ENCODE measurements at regions not wholly inside any gene's neighbourhood (a gene's known extent, or its start where the extent isn't known, plus 50 kb on each side); places are given as distances from the start of the nearest gene placed in this dataset.

DNA sequence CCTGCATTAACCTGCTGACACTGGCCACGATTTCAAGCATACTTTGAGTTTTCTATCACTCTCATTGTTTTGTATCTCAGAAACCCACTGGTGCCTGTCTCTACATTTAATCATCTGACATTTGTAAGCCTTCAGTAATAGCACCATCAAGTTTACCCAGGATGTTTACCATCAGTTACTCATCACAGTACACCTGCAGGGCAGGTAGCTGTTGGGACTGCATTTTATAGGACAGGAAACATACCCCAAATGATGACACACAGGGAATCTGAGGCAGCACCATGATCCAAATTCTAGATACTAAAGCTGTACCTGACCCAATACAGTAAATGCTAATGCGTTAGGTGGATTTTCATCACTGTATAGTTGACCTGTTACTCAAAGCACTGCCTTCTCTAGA, 114.2 kb downstream of the FEM1C start:
- Histone ChIP-seq H3K4me3 (ENCODE audit: low read depth, low read length) (no peak overlapping the region), H3K9me3 (ENCODE audit: severe bottlenecking) (no peaks in the 10 kb centered on the region), H3K27ac (no peak overlapping the region), H3K27me3 (ENCODE audit: insufficient read depth, low read depth, severe bottlenecking) (no peaks in the 10 kb centered on the region), H3K36me3 (no peaks in the 10 kb centered on the region)
- TF ChIP-seq, protein P1, sequence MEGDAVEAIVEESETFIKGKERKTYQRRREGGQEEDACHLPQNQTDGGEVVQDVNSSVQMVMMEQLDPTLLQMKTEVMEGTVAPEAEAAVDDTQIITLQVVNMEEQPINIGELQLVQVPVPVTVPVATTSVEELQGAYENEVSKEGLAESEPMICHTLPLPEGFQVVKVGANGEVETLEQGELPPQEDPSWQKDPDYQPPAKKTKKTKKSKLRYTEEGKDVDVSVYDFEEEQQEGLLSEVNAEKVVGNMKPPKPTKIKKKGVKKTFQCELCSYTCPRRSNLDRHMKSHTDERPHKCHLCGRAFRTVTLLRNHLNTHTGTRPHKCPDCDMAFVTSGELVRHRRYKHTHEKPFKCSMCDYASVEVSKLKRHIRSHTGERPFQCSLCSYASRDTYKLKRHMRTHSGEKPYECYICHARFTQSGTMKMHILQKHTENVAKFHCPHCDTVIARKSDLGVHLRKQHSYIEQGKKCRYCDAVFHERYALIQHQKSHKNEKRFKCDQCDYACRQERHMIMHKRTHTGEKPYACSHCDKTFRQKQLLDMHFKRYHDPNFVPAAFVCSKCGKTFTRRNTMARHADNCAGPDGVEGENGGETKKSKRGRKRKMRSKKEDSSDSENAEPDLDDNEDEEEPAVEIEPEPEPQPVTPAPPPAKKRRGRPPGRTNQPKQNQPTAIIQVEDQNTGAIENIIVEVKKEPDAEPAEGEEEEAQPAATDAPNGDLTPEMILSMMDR (IDR thresholded peaks at IDR 0.05; ENCODE audit: low read depth, low read length) = no peak
- DNase-seq = no peak

DNA sequence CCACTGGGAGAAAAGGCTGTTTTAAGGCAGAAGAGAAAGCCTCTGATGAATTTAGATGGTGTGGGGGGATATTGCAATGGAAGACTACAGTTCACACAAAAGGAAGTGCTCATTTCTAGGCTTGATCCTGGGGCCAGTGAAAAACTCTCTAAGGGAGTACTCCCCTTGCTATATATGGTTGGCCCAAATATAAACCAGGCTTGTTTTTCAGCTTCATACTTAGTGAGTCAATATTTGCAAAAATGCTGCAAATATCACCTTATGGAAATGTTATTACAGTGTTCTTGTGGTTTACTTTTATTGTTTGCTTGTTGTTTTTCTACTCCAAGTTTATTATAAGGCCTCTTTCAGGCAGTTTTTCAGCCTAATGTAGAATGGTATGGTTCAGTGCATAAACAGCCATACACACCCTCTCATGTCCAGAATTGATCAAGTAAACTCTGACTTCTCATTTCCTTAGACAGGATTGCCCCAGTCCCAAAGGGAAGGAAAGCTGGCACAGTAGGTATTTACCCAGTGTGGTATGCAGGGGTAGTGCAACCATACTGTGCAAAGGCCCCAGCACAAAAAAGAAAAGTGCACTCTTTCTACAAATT, 115.1 kb downstream of the FEM1C start:
- H3K4me3 ChIP-seq (ENCODE audit: low read depth, low read length) = no peak overlapping the region
- no peaks in the 10 kb centered on the region for H3K9me3 ChIP-seq (ENCODE audit: severe bottlenecking)
- no peak for DNase-seq
- TF ChIP-seq, protein P1 (IDR thresholded peaks at IDR 0.05; ENCODE audit: low read depth, low read length) = no peak
- H3K27me3 ChIP-seq (ENCODE audit: insufficient read depth, low read depth, severe bottlenecking) = no peaks in the 10 kb centered on the region
- no peaks in the 10 kb centered on the region for H3K36me3 ChIP-seq
- H3K27ac ChIP-seq = no peak overlapping the region

DNA sequence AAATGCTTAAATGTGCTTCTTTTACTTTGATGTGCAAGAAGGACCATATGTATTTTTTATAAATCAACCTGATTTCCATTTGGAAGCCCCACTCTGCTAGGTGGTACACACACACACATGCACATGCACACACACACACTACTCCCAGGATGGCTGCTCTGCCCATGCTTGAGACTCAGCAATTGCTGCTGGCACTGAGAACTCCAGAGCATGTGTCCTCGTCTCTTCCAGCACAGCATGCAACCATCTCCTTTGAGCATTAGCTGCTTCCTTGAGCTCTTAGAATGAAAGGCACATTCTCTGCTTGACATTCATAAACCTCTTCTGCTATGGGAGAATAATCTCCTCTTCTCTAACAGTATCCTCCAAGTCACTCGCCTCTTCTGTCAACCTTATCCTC, 115.9 kb downstream of the FEM1C start:
- H3K27ac ChIP-seq = no peak overlapping the region
- no peaks in the 10 kb centered on the region for H3K36me3 ChIP-seq
- TF ChIP-seq, protein P1 (IDR thresholded peaks at IDR 0.05; ENCODE audit: low read depth, low read length) = no peak
- no peaks in the 10 kb centered on the region for H3K9me3 ChIP-seq (ENCODE audit: severe bottlenecking)
- no peak overlapping the region for H3K4me3 ChIP-seq (ENCODE audit: low read depth, low read length)
- DNase-seq = no peak
- H3K27me3 ChIP-seq (ENCODE audit: insufficient read depth, low read depth, severe bottlenecking) = no peaks in the 10 kb centered on the region

DNA sequence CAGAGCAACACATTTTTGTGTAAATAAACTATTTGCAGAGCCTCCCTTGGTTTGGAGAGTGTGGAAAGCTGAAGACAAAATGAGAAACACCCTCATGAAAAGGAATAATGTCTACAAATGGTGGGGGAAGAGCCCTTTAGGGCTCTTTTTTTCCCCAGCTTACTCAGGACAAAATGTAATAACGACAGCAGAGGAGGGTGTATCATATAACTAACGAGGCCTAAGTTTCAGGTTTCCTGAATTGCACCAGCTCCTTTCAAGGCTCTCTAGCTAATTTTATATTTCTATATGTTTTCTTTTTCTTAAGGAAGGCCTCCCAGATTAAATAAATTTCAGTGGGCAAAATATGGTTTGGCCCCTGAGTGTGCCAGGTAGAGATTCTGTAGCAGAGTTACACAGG, 116.3 kb downstream of the FEM1C start:
- TF ChIP-seq, protein P1 (IDR thresholded peaks at IDR 0.05; ENCODE audit: low read depth, low read length) = no peak
- DNase-seq = no peak
- Histone ChIP-seq H3K27me3 (ENCODE audit: insufficient read depth, low read depth, severe bottlenecking) (no peaks in the 10 kb centered on the region), H3K36me3 (no peaks in the 10 kb centered on the region), H3K9me3 (ENCODE audit: severe bottlenecking) (no peaks in the 10 kb centered on the region), H3K27ac (no peak overlapping the region), H3K4me3 (ENCODE audit: low read depth, low read length) (no peak overlapping the region)

DNA sequence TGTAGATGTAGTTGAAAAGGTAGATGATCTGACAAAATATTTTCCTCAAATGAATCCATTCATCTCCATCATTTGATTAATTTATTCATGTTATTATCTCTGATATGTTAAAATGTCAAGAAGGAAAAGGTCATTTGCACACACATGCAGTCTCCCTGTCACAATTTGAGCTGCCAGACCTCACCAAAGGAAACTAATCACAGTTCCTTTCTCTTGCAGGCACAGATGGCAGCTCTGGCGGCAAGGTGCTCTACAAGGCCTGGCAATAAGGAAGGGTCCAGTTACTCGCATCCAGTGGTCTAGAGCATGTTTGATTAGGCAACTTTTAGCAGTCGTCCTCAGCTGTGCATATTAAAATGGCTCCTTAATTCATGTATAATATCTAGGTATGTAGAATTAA, 120.1 kb downstream of the FEM1C start:
- H3K27ac ChIP-seq = no peak overlapping the region
- TF ChIP-seq, protein P1 (IDR thresholded peaks at IDR 0.05; ENCODE audit: low read depth, low read length) = no peak
- no peaks in the 10 kb centered on the region for H3K9me3 ChIP-seq (ENCODE audit: severe bottlenecking)
- no peak for DNase-seq
- H3K4me3 ChIP-seq (ENCODE audit: low read depth, low read length) = no peak overlapping the region
- no peaks in the 10 kb centered on the region for H3K36me3 ChIP-seq
- H3K27me3 ChIP-seq (ENCODE audit: insufficient read depth, low read depth, severe bottlenecking) = no peaks in the 10 kb centered on the region

DNA sequence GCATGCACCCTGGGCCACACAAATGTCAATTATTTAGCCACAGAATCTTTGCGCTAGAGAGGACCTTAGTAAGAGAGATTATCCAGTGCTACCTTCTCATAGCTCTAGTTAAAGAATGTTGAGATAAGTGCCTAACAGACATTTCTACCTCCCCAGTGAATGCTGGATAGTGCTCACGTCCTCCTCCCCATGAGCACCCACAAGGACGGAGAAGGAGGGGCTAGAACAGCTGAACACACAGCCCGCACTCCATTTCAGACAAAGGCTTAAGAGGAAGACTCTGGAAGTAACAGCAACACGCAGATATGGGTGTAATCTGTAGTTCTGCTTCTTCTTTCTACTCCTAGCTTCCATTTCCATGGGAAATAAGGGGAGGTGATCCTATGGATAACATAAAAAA, 120.5 kb downstream of the FEM1C start:
- DNase-seq = no peak
- Histone ChIP-seq H3K27me3 (ENCODE audit: insufficient read depth, low read depth, severe bottlenecking) (no peaks in the 10 kb centered on the region), H3K4me3 (ENCODE audit: low read depth, low read length) (no peak overlapping the region), H3K9me3 (ENCODE audit: severe bottlenecking) (no peaks in the 10 kb centered on the region), H3K36me3 (no peaks in the 10 kb centered on the region), H3K27ac (no peak overlapping the region)
- TF ChIP-seq, protein P1 (IDR thresholded peaks at IDR 0.05; ENCODE audit: low read depth, low read length) = no peak

Data from WERI-Rb-1 (cell line).